ENCODE measurements at regions not wholly inside any gene's neighbourhood (a gene's known extent, or its start where the extent isn't known, plus 50 kb on each side); places are given as distances from the start of the nearest gene placed in this dataset.

- TF ChIP-seq CTCF (IDR thresholded peaks at IDR 0.05; ENCODE audit: poor library complexity) = no peak
- TF ChIP-seq EZH2 (IDR thresholded peaks at IDR 0.05; ENCODE audit: borderline replicate concordance) = no peak
Observed at GRCh38 chr2:236726701-236727450, 157.3 kb downstream of the ACKR3 start.
